Stomach (tissue), 8 donors: ENCODE measurements at regions not wholly inside any gene's neighbourhood (a gene's known extent, or its start where the extent isn't known, plus 50 kb on each side); places are given as distances from the start of the nearest gene placed in this dataset.

Experiments
- DNase-seq, 2 donors: peaks; one replicate each; pipeline versions ENCODE4 v3.0.0 to v3.0.0-alpha.2; 2013 to 2019
- H3K27ac ChIP-seq, 5 donors: fragments of 200-600 bp in 4 of 5; sonication (generic) in 4 of 5; one replicate each; pipeline ENCODE4 v1.5.1; 2013 to 2019; ENCODE audit warnings: mild to moderate bottlenecking in 1 of 5, moderate library complexity in 1 of 5
- H3K27me3 ChIP-seq, 3 donors: fragments of 200-600 bp; sonication (generic); one replicate each; pipeline ENCODE4 v1.5.1; 2017 to 2019; ENCODE audit warnings: mixed run types in 1 of 3
- H3K36me3 ChIP-seq, 4 donors: fragments of 200-600 bp; sonication (generic); 1 replicate in 3 of 4; 2 replicates in 1 of 4; pipeline ENCODE4 v1.5.1; 2016 to 2019
- H3K4me1 ChIP-seq, 4 donors: fragments of 200-600 bp; sonication (generic); one replicate each; pipeline ENCODE4 v1.5.1; 2016 to 2019
- H3K4me3 ChIP-seq, 4 donors: fragments of 200-600 bp; sonication (generic) in 3 of 4; one replicate each; pipeline ENCODE4 v1.5.1; 2016 to 2019; ENCODE audit warnings: mild to moderate bottlenecking in 1 of 4
- H3K9me3 ChIP-seq, 4 donors: fragments of 200-600 bp; sonication (generic); one replicate each; pipeline ENCODE4 v1.5.1; 2016 to 2019
- CTCF ChIP-seq, 7 experiments: fragments of 450-650 bp in 4 of 7; fragments of 200-600 bp in 3 of 7; sonication (generic) in 3 of 7; IDR thresholded peaks; one replicate each; pipeline ENCODE4 v1.5.1; 2016 to 2019; ENCODE audit warnings: antibody characterized with exemption in 7 of 7, control low read depth in 2 of 7, mild to moderate bottlenecking in 1 of 7
- EP300 ChIP-seq: sonication (generic); formaldehyde crosslinking; IDR thresholded peaks from one replicate; pipeline ENCODE4 v1.6.1; 2017; ENCODE audit warnings: antibody characterized with exemption
- POLR2A ChIP-seq, 4 donors: fragments of 450-650 bp; IDR thresholded peaks; one replicate each; pipeline ENCODE4 v1.6.1; 2016; ENCODE audit warnings: antibody characterized with exemption in 4 of 4, control low read depth in 2 of 4, mild to moderate bottlenecking in 1 of 4, moderate library complexity in 1 of 4
- POLR2AphosphoS5 ChIP-seq, 3 donors: sonication (generic); formaldehyde crosslinking; IDR thresholded peaks; one replicate each; pipeline ENCODE4 v1.6.1; 2016; ENCODE audit warnings: antibody characterized with exemption in 3 of 3
- WGBS, 5 donors: extraction: QIAGEN DNeasy Blood & Tissue Kit in 3 of 5; methylation state at CpG; one replicate each; pipeline versions ENCODE4 v1.1.5 to v1.1.7; 2013 to 2018; 5-methylcytosine and 5-hydroxymethylcytosine counted together
- intact Hi-C: fragments of 100-400 bp; cut with DNase I; formaldehyde crosslinking; loops from one replicate; pipeline ENCODE4 v1.15.1; 2023; ENCODE audit warnings: low total_unique reads
- donor health status: healthy with polysubstance abuse.
- donor health status: Bipolar disorder and iron deficiency.
- donor health status: healthy.

DNA sequence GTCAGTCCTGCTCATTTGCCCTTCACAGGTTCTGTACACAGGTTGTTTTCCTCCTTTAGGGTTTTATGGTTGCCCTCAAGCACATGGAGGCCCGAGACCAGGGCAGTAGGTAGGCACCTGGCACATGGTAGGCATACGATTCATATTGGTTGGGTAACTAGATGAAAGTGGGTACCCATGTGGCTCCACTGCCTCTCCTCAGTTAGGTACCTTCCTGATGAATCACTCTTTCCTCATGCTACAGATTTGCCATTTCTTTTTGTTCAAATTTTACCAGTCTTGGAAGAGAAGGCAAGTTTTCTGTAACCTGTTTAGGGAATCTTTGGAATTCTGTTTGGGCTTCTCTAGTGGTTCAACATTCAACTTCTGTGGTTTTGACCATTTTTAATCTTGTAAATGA, 121.3 kb downstream of the FHIP1A start:
- no peak overlapping the region for H3K4me3 ChIP-seq
- no peak overlapping the region for H3K27ac ChIP-seq
- no peaks in the 10 kb centered on the region for H3K9me3 ChIP-seq
- H3K27me3 ChIP-seq, result no peaks in the 10 kb centered on the region
- WGBS, 5 donors, result 87 to 97% (median 91%) methylated on average over 2 of the region's 2 CpGs
- H3K4me1 ChIP-seq, result no peaks in the 10 kb centered on the region
- intact Hi-C loops, result no loop called here
- no peak for DNase-seq
- H3K36me3 ChIP-seq, result no peaks in the 10 kb centered on the region
- TF ChIP-seq CTCF (IDR thresholded peaks at IDR 0.05), result no peak
- TF ChIP-seq POLR2A (IDR thresholded peaks at IDR 0.05), result no peak
- no peak for TF ChIP-seq EP300

DNA sequence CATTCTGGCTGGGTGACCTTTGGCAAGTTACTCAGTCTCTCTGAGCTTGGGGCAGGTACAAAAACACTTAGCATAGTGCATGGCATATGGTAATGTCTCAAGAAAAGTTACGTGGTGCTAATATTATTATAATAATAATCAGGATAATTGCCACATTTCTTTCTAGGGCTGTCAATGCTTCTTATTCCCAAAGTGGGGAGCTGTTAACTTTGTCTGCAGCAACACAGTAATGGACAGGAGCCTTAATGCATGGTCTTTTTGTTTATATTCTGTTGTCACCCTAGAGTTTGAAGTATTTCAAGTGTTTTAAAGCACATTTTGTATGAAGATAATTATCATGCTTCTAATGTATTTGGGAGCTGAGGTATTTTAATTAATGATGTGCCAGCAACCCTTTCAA, 121.8 kb downstream of the FHIP1A start:
- DNase-seq, result no peak
- whole genome bisulfite sequencing, 5 donors, result 57 to 83% (median 71%) methylated on average over 1 of the region's 1 CpG
- TF ChIP-seq POLR2A (IDR thresholded peaks at IDR 0.05), result no peak
- no peak for TF ChIP-seq POLR2AphosphoS5 (IDR thresholded peaks at IDR 0.05)
- no peak for TF ChIP-seq EP300
- no peak for TF ChIP-seq CTCF (IDR thresholded peaks at IDR 0.05)
- no peak overlapping the region for H3K27ac ChIP-seq
- intact Hi-C loops, result no loop called here
- no peaks in the 10 kb centered on the region for H3K9me3 ChIP-seq
- H3K4me3 ChIP-seq, result no peak overlapping the region
- no peaks in the 10 kb centered on the region for H3K4me1 ChIP-seq
- H3K36me3 ChIP-seq, result no peaks in the 10 kb centered on the region
- no peaks in the 10 kb centered on the region for H3K27me3 ChIP-seq

GRCh38 chr4:151532001-151532708, 123.2 kb downstream of the FHIP1A start:
- TF ChIP-seq POLR2A (IDR thresholded peaks at IDR 0.05), result no peak
- no peak for TF ChIP-seq CTCF (IDR thresholded peaks at IDR 0.05)
- TF ChIP-seq POLR2AphosphoS5 (IDR thresholded peaks at IDR 0.05), result no peak
- TF ChIP-seq EP300, result no peak
- Histone ChIP-seq H3K9me3 (no peaks in the 10 kb centered on the region), H3K4me1 (no peaks in the 10 kb centered on the region), H3K4me3 (no peak overlapping the region), H3K36me3 (no peaks in the 10 kb centered on the region), H3K27ac (no peak overlapping the region), H3K27me3 (no peaks in the 10 kb centered on the region)
- intact Hi-C loops, result no loop called here
- WGBS, 5 donors, result 75 to 88% (median 82%) methylated on average over 6 of the region's 6 CpGs
- no peak for DNase-seq

- no peak for DNase-seq
- Histone ChIP-seq H3K27ac (no peak overlapping the region), H3K27me3 (no peaks in the 10 kb centered on the region), H3K9me3 (no peaks in the 10 kb centered on the region), H3K4me1 (no peaks in the 10 kb centered on the region), H3K36me3 (no peaks in the 10 kb centered on the region), H3K4me3 (no peak overlapping the region)
- 42 to 92% (median 74%) methylated on average over 1 of the region's 1 CpG for WGBS, 5 donors
- intact Hi-C loops, result no loop called here
- TF ChIP-seq POLR2AphosphoS5 (IDR thresholded peaks at IDR 0.05) (no peak), CTCF (IDR thresholded peaks at IDR 0.05) (no peak), POLR2A (IDR thresholded peaks at IDR 0.05) (no peak), EP300 (no peak)
Observed at GRCh38 chr4:151534195-151534594, 125.2 kb downstream of the FHIP1A start.
